ENCODE measurements at regions not wholly inside any gene's neighbourhood (a gene's known extent, or its start where the extent isn't known, plus 50 kb on each side); places are given as distances from the start of the nearest gene placed in this dataset.

DNA sequence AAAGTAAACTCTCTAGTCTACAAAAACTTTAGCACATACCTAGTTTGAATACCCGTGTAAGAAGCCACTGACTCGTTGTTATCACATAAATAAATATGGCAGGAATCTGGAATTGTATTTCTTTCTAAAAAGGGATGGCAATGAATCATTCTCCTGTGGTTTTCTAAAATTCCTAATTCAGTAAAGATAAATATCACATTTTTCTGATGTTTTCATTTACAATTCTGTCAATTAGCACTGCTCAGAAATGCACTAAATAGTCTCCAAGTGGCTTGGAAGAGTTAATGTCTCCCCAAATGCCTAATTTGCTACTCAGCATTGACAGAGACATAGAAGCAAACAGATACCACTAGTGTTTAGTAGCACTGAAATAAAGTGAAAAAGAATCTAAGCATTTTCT, 547.7 kb upstream of the SLITRK1 start:
- TF ChIP-seq, protein P1, sequence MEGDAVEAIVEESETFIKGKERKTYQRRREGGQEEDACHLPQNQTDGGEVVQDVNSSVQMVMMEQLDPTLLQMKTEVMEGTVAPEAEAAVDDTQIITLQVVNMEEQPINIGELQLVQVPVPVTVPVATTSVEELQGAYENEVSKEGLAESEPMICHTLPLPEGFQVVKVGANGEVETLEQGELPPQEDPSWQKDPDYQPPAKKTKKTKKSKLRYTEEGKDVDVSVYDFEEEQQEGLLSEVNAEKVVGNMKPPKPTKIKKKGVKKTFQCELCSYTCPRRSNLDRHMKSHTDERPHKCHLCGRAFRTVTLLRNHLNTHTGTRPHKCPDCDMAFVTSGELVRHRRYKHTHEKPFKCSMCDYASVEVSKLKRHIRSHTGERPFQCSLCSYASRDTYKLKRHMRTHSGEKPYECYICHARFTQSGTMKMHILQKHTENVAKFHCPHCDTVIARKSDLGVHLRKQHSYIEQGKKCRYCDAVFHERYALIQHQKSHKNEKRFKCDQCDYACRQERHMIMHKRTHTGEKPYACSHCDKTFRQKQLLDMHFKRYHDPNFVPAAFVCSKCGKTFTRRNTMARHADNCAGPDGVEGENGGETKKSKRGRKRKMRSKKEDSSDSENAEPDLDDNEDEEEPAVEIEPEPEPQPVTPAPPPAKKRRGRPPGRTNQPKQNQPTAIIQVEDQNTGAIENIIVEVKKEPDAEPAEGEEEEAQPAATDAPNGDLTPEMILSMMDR (IDR thresholded peaks at IDR 0.05), result no peak
- TF ChIP-seq POLR2A (IDR thresholded peaks at IDR 0.05) (no peak), EP300 (IDR thresholded peaks at IDR 0.05) (no peak)
- DNase-seq, result no peak
- no peak overlapping the region for H3K4me3 ChIP-seq
- intact Hi-C loops (cut with DNase I), result no loop called here
- no peaks in the 10 kb centered on the region for H3K4me1 ChIP-seq (ENCODE audit: insufficient read depth)
- no peaks in the 10 kb centered on the region for H3K36me3 ChIP-seq
- H3K27me3 ChIP-seq, result no peaks in the 10 kb centered on the region
- WGBS, 3 donors, result 4 to 6% (median 4%) methylated on average over 2 of the region's 2 CpGs
- H3K27ac ChIP-seq, result no peak overlapping the region
- no peaks in the 10 kb centered on the region for H3K9me3 ChIP-seq

DNA sequence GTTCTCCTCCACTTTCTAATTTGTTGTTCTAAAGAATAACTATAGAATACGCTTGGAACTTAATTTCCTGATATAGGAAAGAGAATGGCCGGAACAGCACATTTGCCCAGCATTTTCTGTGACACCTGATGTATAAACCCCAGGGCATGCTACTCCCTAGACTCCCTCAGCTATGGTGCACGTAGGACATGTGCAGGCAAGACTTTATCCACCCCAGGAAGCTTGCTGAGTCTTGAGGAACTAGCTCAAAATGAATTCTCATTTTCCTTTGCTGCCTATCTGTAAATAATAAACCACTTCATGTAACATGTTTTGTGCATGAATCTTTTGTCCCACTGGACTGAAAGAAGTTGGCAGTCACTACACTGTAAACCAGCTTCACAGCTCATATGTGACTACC, 535.8 kb upstream of the SLITRK1 start:
- no peak for TF ChIP-seq POLR2A (IDR thresholded peaks at IDR 0.05)
- no peak overlapping the region for H3K27ac ChIP-seq
- intact Hi-C loops (cut with DNase I), result no loop called here
- H3K4me3 ChIP-seq, result no peak overlapping the region
- no peaks in the 10 kb centered on the region for H3K9me3 ChIP-seq
- H3K27me3 ChIP-seq, result no peaks in the 10 kb centered on the region
- H3K36me3 ChIP-seq, result no peaks in the 10 kb centered on the region
- 55 to 78% (median 66%) methylated on average over 3 of the region's 3 CpGs for WGBS, 3 donors
- no peaks in the 10 kb centered on the region for H3K4me1 ChIP-seq (ENCODE audit: insufficient read depth)
- no peak for DNase-seq

- no peaks in the 10 kb centered on the region for H3K27me3 ChIP-seq
- H3K9me3 ChIP-seq, result no peaks in the 10 kb centered on the region
- no peak overlapping the region for H3K27ac ChIP-seq
- no peak overlapping the region for H3K4me3 ChIP-seq
- no peak for DNase-seq
- no peak for TF ChIP-seq POLR2A (IDR thresholded peaks at IDR 0.05)
- WGBS, 3 donors, result 58 to 80% (median 80%) methylated on average over 1 of the region's 1 CpG
- intact Hi-C loops (cut with DNase I), result no loop called here
- no peaks in the 10 kb centered on the region for H3K36me3 ChIP-seq
- H3K4me1 ChIP-seq (ENCODE audit: insufficient read depth), result no peaks in the 10 kb centered on the region
These were observed 535.1 kb upstream of the SLITRK1 start for GRCh38 chr13:84417416-84417815.

GRCh38 chr13:84413016-84413415, 530.7 kb upstream of the SLITRK1 start:
- Histone ChIP-seq H3K9me3 (no peaks in the 10 kb centered on the region), H3K27me3 (no peaks in the 10 kb centered on the region), H3K36me3 (no peaks in the 10 kb centered on the region), H3K4me1 (ENCODE audit: insufficient read depth) (no peaks in the 10 kb centered on the region), H3K27ac (no peak overlapping the region), H3K4me3 (no peak overlapping the region)
- WGBS, 3 donors, result 85 to 87% (median 86%) methylated on average over 2 of the region's 2 CpGs
- TF ChIP-seq, protein P1 (IDR thresholded peaks at IDR 0.05), result no peak
- TF ChIP-seq EP300 (IDR thresholded peaks at IDR 0.05) (no peak), POLR2A (IDR thresholded peaks at IDR 0.05) (no peak)
- intact Hi-C loops (cut with DNase I), result no loop called here
- no peak for DNase-seq

GRCh38 chr13:84405286-84405685, 523.0 kb upstream of the SLITRK1 start:
- no peak for DNase-seq
- Histone ChIP-seq H3K9me3 (no peaks in the 10 kb centered on the region), H3K36me3 (no peaks in the 10 kb centered on the region), H3K4me1 (ENCODE audit: insufficient read depth) (no peaks in the 10 kb centered on the region), H3K27me3 (no peaks in the 10 kb centered on the region), H3K4me3 (no peak overlapping the region), H3K27ac (no peak overlapping the region)
- WGBS, 3 donors, result 75 to 82% (median 80%) methylated on average over 1 of the region's 1 CpG
- TF ChIP-seq EP300 (IDR thresholded peaks at IDR 0.05) (no peak), POLR2A (IDR thresholded peaks at IDR 0.05) (no peak)
- TF ChIP-seq, protein P1 (IDR thresholded peaks at IDR 0.05), result no peak
- intact Hi-C loops (cut with DNase I), result no loop called here

GRCh38 chr13:84400706-84401105, 518.4 kb upstream of the SLITRK1 start:
- H3K9me3 ChIP-seq, result no peaks in the 10 kb centered on the region
- H3K4me3 ChIP-seq, result no peak overlapping the region
- no peak for DNase-seq
- 58 to 68% (median 62%) methylated on average over 2 of the region's 2 CpGs for whole genome bisulfite sequencing, 3 donors
- intact Hi-C loops (cut with DNase I), result no loop called here
- H3K27ac ChIP-seq, result no peak overlapping the region
- no peaks in the 10 kb centered on the region for H3K27me3 ChIP-seq
- no peaks in the 10 kb centered on the region for H3K4me1 ChIP-seq (ENCODE audit: insufficient read depth)
- no peaks in the 10 kb centered on the region for H3K36me3 ChIP-seq
- TF ChIP-seq POLR2A (IDR thresholded peaks at IDR 0.05) (no peak), EP300 (IDR thresholded peaks at IDR 0.05) (no peak)
- TF ChIP-seq, protein P1 (IDR thresholded peaks at IDR 0.05), result no peak
